IMR-90 (cell line): ENCODE measurements at regions not wholly inside any gene's neighbourhood (a gene's known extent, or its start where the extent isn't known, plus 50 kb on each side); places are given as distances from the start of the nearest gene placed in this dataset.

Experiments
- ATAC-seq: fragments of 200-7000 bp; cut with Tn5 transposase; 2 replicates; pipeline ENCODE4 v1.9.1; 2020; ENCODE audit warnings: low read depth, mild to moderate bottlenecking, moderate library complexity
- BruUV-seq: library from RNA; stranded (reverse); fragments of 400-500 nt; replicated peaks from 2 replicates; lab custom pipeline; 2021; lab: Mats Ljungman, UMichigan
- CTCF ChIA-PET: fragments of 300-600 bp; formaldehyde crosslinking; extraction: SDS; loops from one replicate; lab custom pipeline; 2021; ENCODE audit warnings: antibody characterized with exemption; lab: Yijun Ruan, JAX
- POLR2A ChIA-PET: fragments of 300-600 bp; sonication (Branson Sonifier 250); formaldehyde crosslinking; loops from one replicate; lab custom pipeline; 2022; ENCODE audit warnings: antibody characterized with exemption; ENCODE audit not compliant: unreplicated experiment; lab: Charles Lee
- DNase-seq: peaks from one replicate; pipeline ENCODE4 v3.0.0; 2013
- H2AFZ ChIP-seq: replicated peaks from 2 replicates; pipeline ENCODE3; 2013; ENCODE audit warnings: low read length, mild to moderate bottlenecking; ENCODE audit not compliant: poor library complexity
- H2AK5ac ChIP-seq: 2 replicates; pipeline ENCODE4 v1.6.1; 2013; ENCODE audit warnings: low read depth, low read length, inconsistent platforms
- H2AK9ac ChIP-seq: replicated peaks from 2 replicates; pipeline ENCODE3; 2013; ENCODE audit warnings: mild to moderate bottlenecking, low read depth, low read length, moderate library complexity; ENCODE audit not compliant: poor library complexity
- H2BK120ac ChIP-seq: 2 replicates; pipeline ENCODE4 v1.6.1; 2013; ENCODE audit warnings: low read depth, low read length, inconsistent platforms
- H2BK15ac ChIP-seq: 3 replicates; pipeline ENCODE4 v1.6.1; 2013; ENCODE audit warnings: low read depth, low read length, inconsistent platforms
- H2BK20ac ChIP-seq: 2 replicates; pipeline ENCODE4 v1.6.1; 2013; ENCODE audit warnings: low read depth, mild to moderate bottlenecking, inconsistent platforms, low read length, moderate library complexity
- H2BK5ac ChIP-seq: 2 replicates; pipeline ENCODE4 v1.6.1; 2013; ENCODE audit warnings: mild to moderate bottlenecking, low read depth, low read length, inconsistent platforms; ENCODE audit not compliant: poor library complexity, severe bottlenecking
- H3K14ac ChIP-seq: replicated peaks from 2 replicates; pipeline ENCODE4 v1.6.1; 2013; ENCODE audit warnings: low read depth, low read length, inconsistent platforms
- H3K18ac ChIP-seq: 2 replicates; pipeline ENCODE4 v1.6.1; 2013; ENCODE audit warnings: low read depth, low read length, control low read depth
- H3K23ac ChIP-seq: 2 replicates; pipeline ENCODE4 v1.6.1; 2013; ENCODE audit warnings: low read depth, low read length, inconsistent platforms
- H3K27ac ChIP-seq: 2 replicates; pipeline ENCODE4 v1.5.1; 2013; ENCODE audit warnings: mild to moderate bottlenecking, control low read depth, low read length; ENCODE audit not compliant: insufficient read depth
- H3K27me3 ChIP-seq: 2 replicates; pipeline ENCODE4 v1.6.1; 2013; ENCODE audit warnings: low read length; ENCODE audit not compliant: control insufficient read depth, insufficient read depth
- H3K36me3 ChIP-seq: 2 replicates; pipeline ENCODE4 v1.6.1; 2013; ENCODE audit warnings: low read length, mixed read lengths; ENCODE audit not compliant: control insufficient read depth, insufficient read depth
- H3K4ac ChIP-seq: 2 replicates; pipeline ENCODE4 v1.6.1; 2013; ENCODE audit warnings: low read depth, low read length, inconsistent platforms
- H3K4me1 ChIP-seq: 2 replicates; pipeline ENCODE4 v1.6.1; 2013; ENCODE audit warnings: low read length, mixed read lengths; ENCODE audit not compliant: control insufficient read depth, insufficient read depth
- H3K4me2 ChIP-seq: 2 replicates; pipeline ENCODE4 v1.6.1; 2013; ENCODE audit warnings: low read depth, mild to moderate bottlenecking, control low read depth, low read length, moderate library complexity
- H3K4me3 ChIP-seq: 2 replicates; pipeline ENCODE4 v1.5.1; 2013; ENCODE audit warnings: low read depth, mild to moderate bottlenecking, control low read depth, low read length, moderate library complexity; ENCODE audit not compliant: insufficient read depth
- H3K56ac ChIP-seq: 2 replicates; pipeline ENCODE4 v1.6.1; 2013; ENCODE audit warnings: low read length, inconsistent platforms; ENCODE audit not compliant: insufficient read depth; ENCODE audit errors: extremely low read depth
- H3K79me1 ChIP-seq, 2 experiments: 2 replicates each; pipeline ENCODE4 v1.6.1; 2013; ENCODE audit warnings: low read length in 2 of 2, inconsistent platforms in 1 of 2, low read depth in 1 of 2
- H3K9ac ChIP-seq: 2 replicates; pipeline ENCODE4 v1.6.1; 2013; ENCODE audit warnings: low read depth, low read length, control low read depth
- H3K9me1 ChIP-seq: 2 replicates; pipeline ENCODE4 v1.6.1; 2013; ENCODE audit warnings: low read length, inconsistent platforms; ENCODE audit not compliant: insufficient read depth
- H3K9me3 ChIP-seq: 2 replicates; pipeline ENCODE4 v1.6.1; 2013; ENCODE audit warnings: low read length; ENCODE audit not compliant: control insufficient read depth, insufficient read depth
- H4K20me1 ChIP-seq: 2 replicates; pipeline ENCODE4 v1.6.1; 2013; ENCODE audit warnings: low read length, inconsistent platforms; ENCODE audit not compliant: insufficient read depth
- H4K5ac ChIP-seq: 2 replicates; pipeline ENCODE4 v1.6.1; 2013; ENCODE audit warnings: mild to moderate bottlenecking, low read depth, low read length, control low read depth
- H4K8ac ChIP-seq, 2 experiments: 2 replicates each; pipeline ENCODE4 v1.6.1; 2013; ENCODE audit warnings: low read depth in 2 of 2, low read length in 2 of 2, control low read depth in 1 of 2, inconsistent platforms in 1 of 2
- H4K91ac ChIP-seq: 2 replicates; pipeline ENCODE4 v1.6.1; 2013; ENCODE audit warnings: low read depth, low read length, inconsistent platforms; ENCODE audit not compliant: insufficient read depth
- CEBPB ChIP-seq: IDR thresholded peaks from 2 replicates; pipeline ENCODE4 v1.6.1; 2012; ENCODE audit warnings: low read depth, low read length, improper control_type of control experiment
- CHD1 ChIP-seq: IDR thresholded peaks from 2 replicates; pipeline ENCODE4 v1.6.1; 2012; ENCODE audit warnings: low read depth, low read length, improper control_type of control experiment
- MAFK ChIP-seq: IDR thresholded peaks from 2 replicates; pipeline ENCODE4 v1.6.1; 2012; ENCODE audit warnings: low read depth, low read length, improper control_type of control experiment
- MAZ ChIP-seq: IDR thresholded peaks from 2 replicates; pipeline ENCODE4 v1.6.1; 2012; ENCODE audit warnings: low read depth, mild to moderate bottlenecking, low read length, improper control_type of control experiment, moderate library complexity, borderline replicate concordance
- MXI1 ChIP-seq: IDR thresholded peaks from 2 replicates; pipeline ENCODE4 v1.6.1; 2012; ENCODE audit warnings: low read depth, mild to moderate bottlenecking, low read length, moderate library complexity, borderline replicate concordance
- NFE2L2 ChIP-seq: fragments of 150-350 bp; IDR thresholded peaks from 2 replicates; pipeline ENCODE4 v1.6.1; 2016; ENCODE audit warnings: low read depth, mild to moderate bottlenecking, low read length
- POLR2A ChIP-seq: IDR thresholded peaks from 2 replicates; pipeline ENCODE4 v1.6.1; 2012; ENCODE audit warnings: mild to moderate bottlenecking, low read depth, low read length
- RAD21 ChIP-seq: IDR thresholded peaks from 2 replicates; pipeline ENCODE4 v1.6.1; 2012; ENCODE audit warnings: low read length, improper control_type of control experiment
- RCOR1 ChIP-seq: IDR thresholded peaks from 2 replicates; pipeline ENCODE4 v1.6.1; 2012; ENCODE audit warnings: mild to moderate bottlenecking, low read length, improper control_type of control experiment; ENCODE audit not compliant: insufficient replicate concordance
- RFX5 ChIP-seq: IDR thresholded peaks from 2 replicates; pipeline ENCODE4 v1.8.0; 2012; ENCODE audit warnings: low read depth, mild to moderate bottlenecking, low read length, moderate library complexity
- WGBS, 2 experiments: methylation state at CpG; one replicate each; pipeline versions ENCODE4 v1.1.5 to v1.1.7; 2013; ENCODE audit warnings: missing lambda C conversion rate in 2 of 2; ENCODE audit not compliant: insufficient read length in 1 of 2; ENCODE audit errors: extremely low coverage in 2 of 2; 5-methylcytosine and 5-hydroxymethylcytosine counted together
- dilution Hi-C: fragments of 300-500 bp; cut with HindIII; formaldehyde crosslinking; loops from one replicate; pipeline ENCODE4 v1.14.3; 2018; ENCODE audit warnings: low sequenced_read_pairs; ENCODE audit not compliant: unreplicated experiment
- in situ Hi-C: fragments of 300-500 bp; cut with MboI; formaldehyde crosslinking; loops from 3 replicates; pipeline ENCODE4 v1.14.3; 2019; ENCODE audit warnings: low sequenced_read_pairs, inconsistent platforms, mixed read lengths
- intact Hi-C: fragments of 100-400 bp; cut with micrococcal nuclease; formaldehyde crosslinking; loops from 2 replicates; pipeline ENCODE4 v1.10.0; 2022
- TF ChIP-seq, protein P1 (sequence below): fragments of 150-350 bp; IDR thresholded peaks from 2 replicates; pipeline ENCODE4 v1.6.1; 2016; ENCODE audit warnings: low read depth, mild to moderate bottlenecking, low read length, moderate library complexity, borderline replicate concordance

DNA sequence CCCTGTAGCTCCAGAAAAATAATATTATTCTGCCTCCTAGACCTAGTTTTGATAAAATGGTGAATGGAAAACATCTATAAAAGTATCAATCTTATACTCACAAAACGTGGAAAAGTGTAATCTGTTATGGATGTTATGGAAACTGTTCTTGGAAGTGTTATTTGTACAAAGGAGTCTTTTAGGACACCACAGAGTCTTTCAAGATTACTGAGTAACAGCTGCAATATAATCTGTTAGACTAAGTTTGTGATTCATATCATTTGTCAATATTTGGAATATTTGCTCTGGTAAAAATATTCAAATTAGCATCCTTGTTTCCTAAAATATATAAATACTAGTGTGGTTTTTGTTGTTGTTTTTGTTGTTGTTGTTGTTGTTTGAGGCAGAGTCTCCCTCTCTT lies 87.9 kb downstream of the RAD51AP2 start:
- Histone ChIP-seq H3K9me1 (no peaks in the 10 kb centered on the region), H2BK15ac (no peak overlapping the region), H2BK120ac (no peak overlapping the region), H3K18ac (no peak overlapping the region), H4K91ac (no peak overlapping the region), H2BK20ac (no peak overlapping the region), H3K9ac (no peak overlapping the region), H3K23ac (no peak overlapping the region), H2AFZ (no peak overlapping the region), H2BK5ac (no peak overlapping the region), H3K27me3 (no peaks in the 10 kb centered on the region), H3K14ac (no peak overlapping the region), H3K4me1 (no peaks in the 10 kb centered on the region), H3K27ac (no peak overlapping the region), H3K56ac (no peak overlapping the region), H2AK9ac (no peak overlapping the region), H3K4me3 (no peak overlapping the region), H3K79me1 (no peaks in the 10 kb centered on the region), H3K9me3 (no peaks in the 10 kb centered on the region), H4K5ac (no peak overlapping the region), H2AK5ac (no peak overlapping the region), H3K4me2 (no peak overlapping the region), H4K20me1 (no peaks in the 10 kb centered on the region), H4K8ac (no peak overlapping the region), H3K4ac (no peak overlapping the region), H3K36me3 (no peaks in the 10 kb centered on the region)
- ChIA-PET CTCF (no interaction called here), POLR2A (no interaction called here)
- TF ChIP-seq MAZ, result no peak
- no peak for TF ChIP-seq CEBPB
- TF ChIP-seq, protein P1, sequence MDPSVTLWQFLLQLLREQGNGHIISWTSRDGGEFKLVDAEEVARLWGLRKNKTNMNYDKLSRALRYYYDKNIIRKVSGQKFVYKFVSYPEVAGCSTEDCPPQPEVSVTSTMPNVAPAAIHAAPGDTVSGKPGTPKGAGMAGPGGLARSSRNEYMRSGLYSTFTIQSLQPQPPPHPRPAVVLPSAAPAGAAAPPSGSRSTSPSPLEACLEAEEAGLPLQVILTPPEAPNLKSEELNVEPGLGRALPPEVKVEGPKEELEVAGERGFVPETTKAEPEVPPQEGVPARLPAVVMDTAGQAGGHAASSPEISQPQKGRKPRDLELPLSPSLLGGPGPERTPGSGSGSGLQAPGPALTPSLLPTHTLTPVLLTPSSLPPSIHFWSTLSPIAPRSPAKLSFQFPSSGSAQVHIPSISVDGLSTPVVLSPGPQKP, result no peak
- no peak for TF ChIP-seq MAFK
- no peak for TF ChIP-seq MXI1
- TF ChIP-seq RAD21, result no peak
- TF ChIP-seq RFX5, result no peak
- TF ChIP-seq POLR2A, result no peak
- no peak for TF ChIP-seq RCOR1
- no peak for TF ChIP-seq NFE2L2
- no peak for TF ChIP-seq CHD1
- dilution Hi-C loops, result no loop called here
- no peak for ATAC-seq
- no CpG with 5 or more reads among the region's 1 CpG for WGBS, 2 experiments
- DNase-seq, result no peak
- intact Hi-C loops, result no loop called here
- no TSS peak for BruUV-seq
- in situ Hi-C loops, result no loop called here
